HG02840 (cell line): ENCODE measurements at regions not wholly inside any gene's neighbourhood (a gene's known extent, or its start where the extent isn't known, plus 50 kb on each side); places are given as distances from the start of the nearest gene placed in this dataset.
"Not testable (repeated sequence)": the region's sequence is repeated elsewhere in the genome, so short reads cannot be mapped to it uniquely, and the experiment has no call there.

ENCODE experiments used
- ATAC-seq: cut with Tn5 transposase; IDR thresholded peaks from one replicate; pipeline ENCODE4 v1.9.1; 2021; ENCODE audit warnings: mild to moderate bottlenecking, moderate library complexity, moderate number of reproducible peaks; ENCODE audit not compliant: unreplicated experiment, low FRiP score

- ATAC-seq = no peak
Measured at GRCh38 chr10:78420946-78421735, 387.5 kb downstream of the RPS24 start.

GRCh38 chr10:78424050-78424449 is 390.4 kb downstream of the RPS24 start:
- ATAC-seq = not testable (repeated sequence)

- no peak for ATAC-seq
Measured at GRCh38 chr10:78424723-78425122, 391.1 kb downstream of the RPS24 start.

GRCh38 chr10:78426181-78426580 is 392.5 kb downstream of the RPS24 start:
- no peak for ATAC-seq

GRCh38 chr10:78427497-78428031 is 393.9 kb downstream of the RPS24 start:
- no peak for ATAC-seq

GRCh38 chr10:78428579-78428978 is 394.9 kb downstream of the RPS24 start:
- no peak for ATAC-seq

- ATAC-seq = no peak
Measured at GRCh38 chr10:78429984-78430383, 396.3 kb downstream of the RPS24 start.

- no peak for ATAC-seq
Measured at GRCh38 chr10:78432583-78432982, 398.9 kb downstream of the RPS24 start.

- no peak for ATAC-seq
Measured at GRCh38 chr10:78433076-78433595, 399.5 kb downstream of the RPS24 start.

- no peak for ATAC-seq
Measured at GRCh38 chr10:78433766-78434535, 400.3 kb downstream of the RPS24 start.

GRCh38 chr10:78434886-78435285 is 401.2 kb downstream of the RPS24 start:
- ATAC-seq = no peak

- ATAC-seq = no peak
Measured at GRCh38 chr10:78435484-78436221, 402.0 kb downstream of the RPS24 start.

GRCh38 chr10:78436222-78436573 is 402.5 kb downstream of the RPS24 start:
- no peak for ATAC-seq

GRCh38 chr10:78436706-78437406 is 403.2 kb downstream of the RPS24 start:
- no peak for ATAC-seq

GRCh38 chr10:78437407-78437768 is 403.7 kb downstream of the RPS24 start:
- no peak for ATAC-seq

GRCh38 chr10:78437998-78438906 is 404.6 kb downstream of the RPS24 start:
- ATAC-seq = no peak

- ATAC-seq = no peak
Measured at GRCh38 chr10:78438907-78439809, 405.5 kb downstream of the RPS24 start.

GRCh38 chr10:78441010-78441409 is 407.3 kb downstream of the RPS24 start:
- ATAC-seq = no peak
